ENCODE measurements at regions not wholly inside any gene's neighbourhood (a gene's known extent, or its start where the extent isn't known, plus 50 kb on each side); places are given as distances from the start of the nearest gene placed in this dataset.

DNA sequence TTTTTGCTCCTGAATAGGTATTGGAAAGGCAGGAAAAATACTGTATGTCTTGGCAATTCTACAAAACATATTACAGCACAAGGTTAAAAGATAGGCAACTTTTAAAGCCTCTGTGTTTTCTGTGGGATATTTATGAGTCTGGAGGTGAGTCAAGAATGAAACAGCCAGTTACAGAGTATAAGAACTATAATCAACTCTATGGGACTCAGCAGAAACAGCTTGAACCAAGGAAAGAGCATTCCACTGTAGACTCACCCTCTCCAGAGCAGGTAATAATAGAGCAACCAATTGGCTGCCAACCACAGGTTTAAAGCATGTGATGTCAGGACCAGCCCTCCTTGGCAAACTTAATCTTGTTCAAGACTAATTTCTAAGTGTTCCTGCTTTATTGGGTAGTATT lies 100.5 kb upstream of the MDM1 start:
- TF ChIP-seq, protein P1, sequence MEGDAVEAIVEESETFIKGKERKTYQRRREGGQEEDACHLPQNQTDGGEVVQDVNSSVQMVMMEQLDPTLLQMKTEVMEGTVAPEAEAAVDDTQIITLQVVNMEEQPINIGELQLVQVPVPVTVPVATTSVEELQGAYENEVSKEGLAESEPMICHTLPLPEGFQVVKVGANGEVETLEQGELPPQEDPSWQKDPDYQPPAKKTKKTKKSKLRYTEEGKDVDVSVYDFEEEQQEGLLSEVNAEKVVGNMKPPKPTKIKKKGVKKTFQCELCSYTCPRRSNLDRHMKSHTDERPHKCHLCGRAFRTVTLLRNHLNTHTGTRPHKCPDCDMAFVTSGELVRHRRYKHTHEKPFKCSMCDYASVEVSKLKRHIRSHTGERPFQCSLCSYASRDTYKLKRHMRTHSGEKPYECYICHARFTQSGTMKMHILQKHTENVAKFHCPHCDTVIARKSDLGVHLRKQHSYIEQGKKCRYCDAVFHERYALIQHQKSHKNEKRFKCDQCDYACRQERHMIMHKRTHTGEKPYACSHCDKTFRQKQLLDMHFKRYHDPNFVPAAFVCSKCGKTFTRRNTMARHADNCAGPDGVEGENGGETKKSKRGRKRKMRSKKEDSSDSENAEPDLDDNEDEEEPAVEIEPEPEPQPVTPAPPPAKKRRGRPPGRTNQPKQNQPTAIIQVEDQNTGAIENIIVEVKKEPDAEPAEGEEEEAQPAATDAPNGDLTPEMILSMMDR (optimal IDR thresholded peaks at IDR 0.05 in 1 of 3, IDR thresholded peaks at IDR 0.05 in 1 of 3, conservative IDR thresholded peaks at IDR 0.05 in 1 of 3; ENCODE audit: extremely low read depth in 1 of 3, insufficient read depth in 2 of 3, low read length in 3 of 3): no peak
- TF ChIP-seq EZH2 (IDR thresholded peaks at IDR 0.05; ENCODE audit: low read length): no peak

All from keratinocyte (primary cell).